ENCODE measurements at regions not wholly inside any gene's neighbourhood (a gene's known extent, or its start where the extent isn't known, plus 50 kb on each side); places are given as distances from the start of the nearest gene placed in this dataset.
A peak's percentile ranks its signal among the peaks of the same experiment; 100 is the strongest.
"Not testable (repeated sequence)": the region's sequence is repeated elsewhere in the genome, so short reads cannot be mapped to it uniquely, and the experiment has no call there.

DNA sequence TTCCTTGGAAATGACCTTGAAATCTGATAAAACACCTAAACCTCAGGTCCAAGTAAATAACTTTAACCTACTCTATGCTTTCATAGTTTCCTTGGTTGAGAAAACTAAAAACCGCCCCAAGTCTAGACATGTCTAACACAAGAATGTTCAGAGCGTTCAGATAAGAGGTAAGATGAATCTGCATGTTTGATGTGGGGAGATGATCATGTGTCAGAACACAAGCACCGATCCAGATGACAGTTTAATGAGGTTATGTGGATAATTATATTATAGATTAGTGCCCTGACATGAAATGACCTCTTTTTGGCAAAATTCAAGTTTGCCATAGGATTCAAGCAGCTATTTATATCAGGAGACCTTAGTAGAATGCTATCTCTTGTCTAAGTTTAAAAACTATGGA, 729.8 kb upstream of the SOX11 start:
- DNase-seq, result no peak

DNA sequence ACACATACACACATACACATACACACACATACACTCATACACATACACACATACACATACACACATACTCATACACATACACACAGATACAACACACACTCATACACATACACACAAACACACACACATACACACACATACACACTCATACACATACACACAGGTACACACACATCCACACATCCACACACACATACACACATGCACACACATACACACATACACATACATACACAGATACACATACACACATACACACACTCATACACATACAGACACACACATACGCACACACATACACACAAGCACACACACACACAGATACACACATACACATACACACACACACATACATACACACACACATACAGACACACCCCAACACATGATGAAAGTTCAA, 729.1 kb upstream of the SOX11 start:
- no peak for DNase-seq

DNA sequence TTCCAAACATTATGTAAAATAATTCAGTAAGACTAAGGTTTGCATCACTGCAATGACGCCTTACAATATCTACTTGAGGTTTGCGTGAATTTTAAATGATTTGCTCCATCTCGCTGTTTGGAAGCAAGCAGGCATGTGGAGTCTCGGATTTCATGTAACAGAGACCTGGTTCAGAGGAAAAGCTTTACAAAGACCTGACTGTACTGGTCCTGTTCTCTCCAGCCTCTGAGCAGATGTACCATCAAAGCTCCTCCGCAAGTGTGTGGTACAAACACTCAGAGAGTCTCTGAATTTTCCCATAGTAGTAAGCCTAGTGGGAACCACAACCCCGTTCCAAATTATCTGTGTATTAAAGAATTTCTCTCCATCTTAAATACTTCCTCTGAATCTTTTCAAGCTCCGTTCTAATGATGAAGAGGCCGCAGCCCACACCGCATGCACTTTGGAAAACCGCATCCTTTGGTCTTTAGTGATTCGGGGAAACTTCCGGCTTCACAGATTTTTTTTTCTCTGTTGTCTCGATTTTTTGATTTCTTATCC, 728.1 kb upstream of the SOX11 start:
- DNase-seq, result no peak

DNA sequence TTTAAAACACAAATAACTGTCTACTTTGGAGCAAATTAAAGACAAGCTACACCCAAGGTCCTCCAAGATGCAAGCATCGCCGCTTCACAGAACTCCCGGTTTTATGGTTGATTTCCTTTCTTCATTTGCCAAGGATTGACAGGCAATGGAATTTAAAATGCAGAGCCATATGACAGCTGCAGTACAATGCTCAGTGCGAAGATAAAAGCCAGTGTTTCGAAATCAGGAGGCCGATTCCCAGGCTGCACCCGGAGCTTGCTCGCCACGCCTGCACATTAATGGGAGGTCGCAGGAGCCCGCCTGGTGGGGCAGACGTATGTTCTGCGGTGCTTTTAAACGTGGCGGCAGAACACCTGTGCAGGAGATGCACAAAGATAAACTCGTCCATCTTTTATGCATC, 727.6 kb upstream of the SOX11 start:
- no peak for DNase-seq

DNA sequence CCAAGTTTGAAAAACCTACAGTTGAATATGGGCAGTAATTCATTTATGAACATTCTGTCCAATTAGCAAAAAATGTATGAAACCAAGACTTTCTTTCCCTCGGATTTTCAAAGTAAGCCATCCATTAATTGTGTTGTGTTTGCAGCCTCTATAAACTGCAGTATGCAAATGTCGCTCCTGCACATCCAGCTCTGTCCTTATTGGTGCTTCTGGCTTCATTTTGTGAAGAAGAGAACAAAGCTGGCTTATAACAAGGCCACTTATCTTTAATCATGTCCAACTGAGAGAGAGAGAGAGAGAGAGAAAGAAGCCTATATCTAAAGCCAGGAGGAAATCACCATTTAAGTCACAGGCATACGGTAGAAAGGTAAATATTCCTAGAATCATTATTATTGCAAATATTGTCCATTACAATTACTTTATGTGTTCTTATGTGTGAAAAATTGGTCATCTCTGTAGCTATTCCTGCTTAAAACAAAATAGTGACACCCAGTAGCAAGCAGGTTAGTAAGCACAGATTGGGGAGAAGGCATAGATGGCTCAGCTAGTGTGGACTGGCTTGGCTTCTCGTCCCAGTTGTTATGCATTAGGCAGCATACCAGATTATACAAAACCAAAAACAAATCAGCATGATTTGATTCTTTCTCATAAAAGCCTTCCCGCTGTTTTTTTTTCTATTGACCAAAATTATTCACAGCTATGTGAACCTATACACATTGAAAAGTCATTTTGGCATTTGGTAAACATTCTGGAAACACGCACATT, 726.4 kb upstream of the SOX11 start:
- no peak for DNase-seq

DNA sequence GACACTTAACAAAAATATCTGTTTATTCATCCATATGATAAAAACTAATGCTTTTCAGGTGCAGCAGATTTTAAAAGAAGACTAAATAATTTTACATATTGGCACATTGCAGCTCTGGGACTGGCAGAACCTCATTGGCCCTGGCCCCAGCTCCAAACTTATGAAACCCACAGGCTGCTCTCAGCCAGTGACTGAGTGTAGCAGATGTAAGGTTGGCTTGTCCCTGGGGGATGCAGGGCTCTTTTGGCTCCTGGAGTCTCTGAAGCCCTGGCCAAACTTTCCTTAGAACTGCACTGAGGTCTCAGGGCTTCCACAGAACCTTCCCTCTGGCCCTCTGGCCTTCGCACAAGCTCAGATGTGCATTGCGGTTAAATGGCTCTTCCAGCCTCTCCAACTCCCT, 725.0 kb upstream of the SOX11 start:
- DNase-seq, result no peak

DNA sequence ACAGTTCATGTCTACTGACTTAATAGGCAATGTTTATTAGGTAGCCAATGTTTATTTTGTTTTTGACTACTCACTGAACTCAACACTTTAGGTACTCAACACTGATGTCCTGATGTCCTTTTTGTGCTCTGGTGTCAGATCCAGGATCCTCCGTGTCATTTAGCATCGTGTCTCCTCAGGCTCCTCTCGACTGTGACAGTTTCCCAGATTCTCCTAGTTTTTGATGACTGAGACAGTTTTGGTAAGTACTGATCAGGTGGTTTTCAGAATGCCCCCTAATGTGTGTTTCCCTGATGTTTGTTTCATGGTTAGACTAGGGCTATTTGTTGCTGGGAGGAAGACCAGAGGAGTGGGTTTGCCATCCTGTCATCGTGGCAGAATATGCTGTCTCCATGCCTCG, 719.7 kb upstream of the SOX11 start:
- DNase-seq, result no peak

DNA sequence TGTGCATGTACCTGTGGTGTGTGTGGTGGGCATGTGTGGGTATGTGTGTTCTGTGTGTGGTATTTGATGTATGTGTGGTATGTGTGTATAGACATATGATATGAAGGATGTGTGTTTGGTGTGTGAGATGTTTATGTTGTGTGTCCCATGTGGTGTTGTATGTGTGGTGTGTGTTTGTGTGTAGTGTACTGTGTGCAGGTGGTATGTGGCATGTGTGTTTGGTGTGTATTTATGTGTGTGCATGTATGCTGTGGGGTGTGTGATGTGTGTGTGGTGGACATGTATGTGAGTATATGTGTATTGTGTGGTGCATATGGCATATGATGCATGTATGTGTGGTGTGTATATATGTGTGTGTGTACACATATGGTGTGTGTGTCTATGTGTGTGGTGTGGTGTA, 718.8 kb upstream of the SOX11 start:
- no peak for DNase-seq

DNA sequence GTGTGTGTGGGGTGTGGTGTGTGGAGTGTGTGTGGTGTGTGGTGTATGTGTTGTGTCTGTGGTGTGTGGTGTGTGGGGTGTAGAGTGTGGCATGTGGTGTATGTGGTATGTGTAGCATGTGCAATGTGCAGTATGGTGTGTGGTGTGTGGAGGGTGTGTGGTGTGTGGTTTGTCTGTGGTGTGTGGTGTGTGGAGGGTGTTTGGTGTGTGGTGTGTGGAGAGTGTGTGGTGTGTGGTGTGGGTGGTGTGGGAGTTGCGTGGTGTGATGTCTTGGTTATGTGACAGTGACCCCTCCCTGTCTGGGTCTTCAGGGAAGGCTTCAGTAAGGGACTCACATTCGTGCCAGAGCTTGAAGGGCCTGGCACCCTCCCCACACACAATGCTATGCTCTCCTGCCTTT, 718.2 kb upstream of the SOX11 start:
- DNase-seq, result no peak

DNA sequence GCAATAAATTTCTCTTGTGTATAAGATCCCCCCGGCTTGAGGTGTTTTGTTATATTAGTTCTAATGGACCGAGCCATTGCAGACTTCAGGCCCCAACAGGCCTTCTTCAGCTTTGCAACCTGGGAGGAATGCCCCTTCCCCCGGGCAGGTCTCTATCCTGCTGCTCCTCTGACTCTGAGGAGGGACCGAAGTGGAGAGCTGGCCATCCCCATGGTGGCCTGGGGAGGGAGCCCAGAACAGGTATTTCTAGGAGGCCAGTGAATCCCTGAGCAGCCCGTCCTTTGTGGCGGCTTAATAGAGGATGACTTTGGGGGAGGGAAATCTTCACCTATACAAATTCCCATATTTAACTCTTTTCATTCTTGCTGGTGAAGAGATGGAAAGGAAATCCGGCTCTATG, 715.8 kb upstream of the SOX11 start:
- no peak for DNase-seq

DNA sequence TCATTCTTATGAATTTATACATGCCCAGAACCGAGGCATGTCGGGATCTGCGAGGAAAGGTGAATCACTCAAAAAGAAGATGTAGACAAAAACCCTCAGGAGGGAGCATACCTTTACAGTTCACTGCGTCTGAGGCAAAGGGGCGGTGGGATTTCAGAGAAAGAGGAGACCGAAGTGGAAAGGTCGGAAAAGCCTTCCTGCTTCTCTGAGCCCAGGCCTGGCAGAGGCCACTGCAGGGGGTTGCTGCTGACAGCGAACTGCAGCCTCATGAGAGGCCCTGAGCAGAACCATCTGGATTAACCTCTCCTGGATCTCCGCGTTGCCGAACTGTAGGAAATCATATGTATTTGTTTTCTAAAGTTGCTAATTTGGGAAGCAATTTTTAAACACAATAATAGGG, 713.1 kb upstream of the SOX11 start:
- DNase-seq, result no peak

DNA sequence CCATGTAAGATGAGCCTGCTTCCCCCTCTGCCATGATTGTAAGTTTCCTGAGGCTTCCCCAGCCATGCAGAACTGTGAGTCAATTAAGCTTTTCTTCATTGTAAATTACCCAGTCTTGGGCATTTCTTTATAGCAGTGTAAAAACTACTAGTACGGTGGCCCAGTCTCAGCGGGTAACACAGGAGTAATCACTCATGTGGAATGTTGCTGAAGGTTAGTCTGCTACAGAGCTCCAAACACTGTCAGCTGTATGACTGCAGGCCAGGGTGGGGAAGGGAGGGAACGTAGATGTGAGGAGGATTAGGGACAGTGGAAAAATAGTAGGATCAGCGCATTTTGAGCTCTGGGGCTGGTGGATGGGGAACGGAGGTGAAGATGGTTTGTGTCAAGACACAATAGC, 711.2 kb upstream of the SOX11 start:
- DNase-seq, result no peak

DNA sequence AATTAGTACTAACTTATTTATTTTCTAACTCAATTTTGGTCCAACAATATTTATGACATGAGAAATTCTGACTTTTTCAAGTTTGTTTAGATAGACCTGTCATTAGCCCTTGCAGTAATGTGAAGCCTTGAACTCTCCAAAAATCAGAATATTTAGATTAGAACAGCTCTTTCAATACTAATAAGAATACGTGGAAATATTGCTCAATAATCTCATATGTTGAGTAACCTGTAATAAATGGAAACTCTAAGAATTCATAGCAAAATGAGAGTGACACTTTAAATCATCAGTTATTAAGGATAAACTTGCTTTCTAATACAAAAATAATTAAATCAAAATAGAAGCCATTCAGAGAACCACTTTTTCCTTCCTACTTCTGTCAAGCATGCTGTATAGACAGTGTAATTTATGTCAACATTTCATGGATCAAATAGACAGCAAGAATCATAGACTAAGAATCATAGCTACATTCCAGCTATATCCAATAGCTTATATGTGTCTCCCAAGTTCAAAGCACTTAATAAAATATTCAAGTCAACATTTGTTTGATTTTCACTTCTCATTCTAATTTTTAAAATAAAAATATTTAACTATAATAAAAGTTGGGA, 710.3 kb upstream of the SOX11 start:
- no peak for DNase-seq

DNA sequence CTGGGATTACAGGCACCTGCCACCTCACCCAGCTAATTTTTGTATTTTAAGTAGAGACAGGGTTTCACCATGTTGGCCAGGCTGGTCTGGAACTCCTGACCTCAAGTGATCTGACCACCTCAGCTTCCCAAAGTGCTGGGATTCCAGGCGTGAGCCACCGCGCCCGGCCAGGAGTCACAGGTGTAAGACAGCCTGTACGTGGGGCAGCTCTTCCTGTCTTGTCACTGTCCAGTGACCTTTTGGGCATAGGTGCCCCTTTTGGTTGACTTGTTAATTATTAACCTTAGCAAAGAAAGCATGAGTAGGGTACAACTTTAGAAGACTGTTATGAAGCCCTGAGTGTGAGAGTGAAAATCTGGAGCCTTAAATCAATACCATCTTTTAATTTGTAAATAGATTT, 703.7 kb upstream of the SOX11 start:
- DNase-seq, result not testable (repeated sequence)

DNA sequence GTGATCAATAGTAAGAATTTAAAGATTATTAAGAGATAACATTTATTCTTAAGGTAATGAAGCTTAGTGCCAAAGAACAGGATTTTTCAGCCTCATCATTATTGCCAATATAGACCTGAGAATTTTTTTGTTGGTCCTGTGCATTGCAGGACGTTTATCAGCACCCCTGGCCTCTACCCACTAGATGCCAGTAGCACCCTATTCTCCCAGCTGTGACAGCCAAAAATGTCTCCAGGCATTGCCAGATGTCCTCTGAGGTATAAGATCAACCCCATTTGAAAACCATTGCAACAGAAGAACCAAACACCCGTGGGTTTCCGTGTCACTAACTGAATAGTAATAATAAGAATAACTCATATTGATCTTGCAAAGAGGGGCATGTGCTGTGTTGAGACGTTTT, 700.0 kb upstream of the SOX11 start:
- peak; percentile 38 for DNase-seq

DNA sequence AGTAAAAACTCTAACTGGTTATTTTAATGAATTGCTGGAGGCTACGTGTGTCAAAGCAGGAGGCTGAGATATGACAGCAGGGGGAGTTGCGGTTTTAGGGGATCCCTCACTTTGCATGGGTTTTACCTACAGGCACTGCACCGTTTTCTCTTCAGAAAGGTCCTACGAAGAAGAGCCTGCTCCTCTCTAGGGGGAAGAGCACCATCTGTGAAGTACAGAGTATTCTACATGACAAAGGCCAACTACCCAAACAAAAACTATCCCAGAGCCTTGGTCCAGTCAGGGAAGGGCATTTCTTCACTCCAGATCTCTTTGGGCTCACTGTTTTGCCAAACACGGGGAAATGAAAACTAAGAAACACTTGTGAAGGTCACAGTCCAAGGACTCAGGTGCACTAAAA, 696.7 kb upstream of the SOX11 start:
- peak; percentile 7 for DNase-seq

DNA sequence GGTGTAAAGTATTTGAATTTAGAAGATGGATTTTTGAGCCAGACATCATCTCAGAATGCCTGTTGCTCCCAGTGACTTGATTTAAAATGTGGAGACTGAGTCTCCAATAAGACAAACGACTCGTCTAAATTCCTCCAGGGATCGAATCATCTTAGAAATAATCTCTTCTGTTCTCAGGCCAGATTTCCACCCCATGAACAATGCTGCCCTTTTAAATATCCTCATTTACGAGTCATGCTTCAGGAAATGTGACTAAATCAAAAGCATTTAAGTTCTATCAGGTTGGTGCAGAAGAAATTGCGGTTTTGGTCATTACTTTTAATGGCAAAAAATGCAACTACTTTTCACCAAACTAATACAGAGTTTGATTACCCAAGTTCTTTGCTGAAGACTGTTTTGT, 684.6 kb upstream of the SOX11 start:
- no peak for DNase-seq

DNA sequence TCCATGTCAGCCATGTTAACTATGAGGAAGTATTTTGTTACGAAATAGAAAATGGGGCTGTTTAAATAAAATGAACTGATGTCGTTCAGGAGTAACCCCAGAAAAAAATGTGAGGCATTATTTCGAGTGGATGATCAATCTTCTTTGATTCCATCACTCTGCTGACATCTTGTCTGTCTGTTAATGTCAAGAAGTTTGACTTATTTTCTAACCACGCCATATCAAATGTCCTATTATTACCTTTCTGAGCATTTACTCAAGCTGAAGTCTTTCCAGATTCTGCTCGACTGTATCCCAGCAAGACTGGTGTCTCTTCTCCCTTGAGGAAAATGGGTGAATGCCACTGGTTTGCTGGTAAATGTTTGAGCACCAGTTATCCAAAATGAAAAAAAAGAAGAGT, 672.9 kb upstream of the SOX11 start:
- no peak for DNase-seq

DNA sequence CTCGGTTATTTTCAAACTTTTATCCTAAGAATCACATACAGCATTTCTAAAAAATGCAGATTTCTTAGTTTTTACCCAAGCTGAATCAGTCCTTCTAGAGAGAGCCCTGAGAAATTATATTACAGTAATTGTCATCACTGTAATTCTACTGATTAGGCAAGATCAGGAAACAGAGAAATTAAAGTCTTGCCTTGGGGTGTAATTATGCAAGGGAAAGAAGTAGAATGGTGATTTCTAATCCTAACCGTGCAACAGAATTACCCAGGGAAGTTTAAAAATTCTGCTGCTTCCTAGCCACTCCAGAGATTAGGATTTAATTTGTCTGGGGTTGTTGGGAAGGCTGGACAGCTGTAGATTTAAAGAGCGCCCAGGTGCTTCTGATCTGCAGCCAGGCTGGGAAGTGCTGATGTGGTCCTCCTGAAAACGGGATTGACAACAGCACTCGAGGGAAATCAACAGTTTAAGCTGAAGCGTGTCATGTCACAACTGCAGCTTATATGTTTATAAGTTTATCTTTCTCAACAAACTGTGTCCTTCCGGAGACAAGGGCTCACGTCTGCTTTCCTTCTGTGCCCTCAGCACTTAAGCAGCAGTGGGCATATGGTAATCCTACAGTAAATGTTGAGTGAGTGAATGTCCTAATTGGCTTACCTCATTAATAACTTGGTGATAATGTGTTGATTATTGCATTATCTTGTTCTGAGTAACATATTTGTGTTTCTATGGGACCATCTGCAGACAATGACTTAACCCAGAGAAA, 671.9 kb upstream of the SOX11 start:
- no peak for DNase-seq

DNA sequence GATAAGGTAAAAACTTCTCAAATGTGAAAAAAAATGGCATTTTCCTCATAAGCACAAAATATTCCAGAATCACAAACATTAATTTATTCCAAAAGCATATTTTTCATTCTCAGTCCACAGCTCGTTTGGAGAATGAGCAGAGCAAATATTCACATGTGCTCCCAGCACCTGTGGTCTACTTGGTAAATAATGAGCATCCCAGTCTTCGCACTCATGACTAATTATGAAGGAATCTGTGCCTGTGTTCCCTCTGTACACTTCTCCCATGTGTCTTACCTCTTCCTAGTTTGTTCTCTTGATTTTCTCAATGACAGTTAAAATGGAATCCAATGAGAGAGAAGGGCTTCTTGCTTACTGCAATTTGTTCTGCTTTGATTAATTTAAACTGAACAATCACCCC, 671.0 kb upstream of the SOX11 start:
- no peak for DNase-seq

DNA sequence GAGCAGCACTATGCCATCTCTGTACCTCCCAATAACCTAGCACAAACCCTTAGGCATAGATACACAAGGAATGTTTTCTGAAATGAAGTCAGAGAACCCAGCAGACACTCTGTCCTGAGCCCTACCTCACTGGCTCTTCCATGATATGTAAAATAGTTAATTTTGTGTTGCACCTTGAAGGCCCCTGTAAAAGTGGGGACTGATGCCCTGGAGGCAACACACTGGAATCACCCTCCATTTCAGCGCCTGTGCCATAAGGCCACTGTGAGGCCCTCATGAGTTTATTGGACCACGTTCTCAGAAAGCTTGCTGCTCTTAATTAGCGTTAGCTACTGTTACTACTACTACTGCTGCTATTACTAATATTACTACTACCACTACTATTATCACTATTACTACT, 670.1 kb upstream of the SOX11 start:
- no peak for DNase-seq

DNA sequence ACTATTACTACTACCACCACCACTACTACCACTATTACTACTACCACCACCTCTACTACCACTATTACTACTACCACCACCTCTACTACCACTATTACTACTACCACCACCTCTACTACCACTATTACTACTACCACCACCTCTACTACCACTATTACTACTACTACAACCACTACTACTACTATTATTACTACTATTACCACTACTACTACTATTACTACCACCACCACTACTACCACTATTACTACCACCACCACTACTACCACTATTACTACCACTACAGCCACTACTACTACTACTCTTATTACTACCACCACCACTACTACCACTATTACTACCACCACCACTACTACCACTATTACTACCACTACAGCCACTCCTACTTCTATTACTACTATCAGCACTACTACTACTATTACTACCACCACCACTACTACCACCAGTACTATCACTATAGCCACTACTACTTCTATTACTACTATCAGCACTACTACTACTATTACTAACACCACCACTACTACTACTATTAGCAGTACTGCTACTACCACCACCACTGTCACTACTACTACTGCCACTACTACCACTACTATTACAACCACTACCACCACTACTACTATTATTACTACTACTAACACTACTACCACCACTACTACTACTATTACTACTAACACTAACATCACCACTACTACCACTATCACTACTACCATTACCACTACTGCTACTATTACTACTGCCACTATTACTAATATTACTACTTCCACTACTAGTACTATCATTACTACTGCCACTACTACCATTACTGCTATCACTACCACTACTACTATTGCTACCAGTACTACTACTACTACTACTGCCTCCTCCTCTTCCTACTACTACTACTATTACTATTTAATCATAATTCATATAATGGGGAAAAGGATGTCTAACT, 669.2 kb upstream of the SOX11 start:
- not testable (repeated sequence) for DNase-seq

Data from NCI-H1092 treated with DMSO at 0.1 percent for 48 hours (cell line).